Gastroesophageal sphincter (tissue), 3 donors: ENCODE measurements at regions not wholly inside any gene's neighbourhood (a gene's known extent, or its start where the extent isn't known, plus 50 kb on each side); places are given as distances from the start of the nearest gene placed in this dataset.

ENCODE experiments used
- CTCF ChIP-seq, 4 experiments: fragments of 200-600 bp in 2 of 4; fragments of 450-650 bp in 2 of 4; sonication (generic) in 1 of 4; IDR thresholded peaks; one replicate each; pipeline ENCODE4 v1.5.1; 2017 to 2019; ENCODE audit warnings: antibody characterized with exemption in 4 of 4, mild to moderate bottlenecking in 2 of 4, moderate library complexity in 2 of 4
- EP300 ChIP-seq: sonication (generic); formaldehyde crosslinking; IDR thresholded peaks from one replicate; pipeline ENCODE4 v1.6.1; 2017; ENCODE audit warnings: antibody characterized with exemption, mild to moderate bottlenecking

GRCh38 chr5:10921160-10921559, 160.1 kb upstream of the DAP start:
- TF ChIP-seq EP300 (no peak), CTCF (IDR thresholded peaks at IDR 0.05) (no peak)
